ENCODE measurements at regions not wholly inside any gene's neighbourhood (a gene's known extent, or its start where the extent isn't known, plus 50 kb on each side); places are given as distances from the start of the nearest gene placed in this dataset.

DNA sequence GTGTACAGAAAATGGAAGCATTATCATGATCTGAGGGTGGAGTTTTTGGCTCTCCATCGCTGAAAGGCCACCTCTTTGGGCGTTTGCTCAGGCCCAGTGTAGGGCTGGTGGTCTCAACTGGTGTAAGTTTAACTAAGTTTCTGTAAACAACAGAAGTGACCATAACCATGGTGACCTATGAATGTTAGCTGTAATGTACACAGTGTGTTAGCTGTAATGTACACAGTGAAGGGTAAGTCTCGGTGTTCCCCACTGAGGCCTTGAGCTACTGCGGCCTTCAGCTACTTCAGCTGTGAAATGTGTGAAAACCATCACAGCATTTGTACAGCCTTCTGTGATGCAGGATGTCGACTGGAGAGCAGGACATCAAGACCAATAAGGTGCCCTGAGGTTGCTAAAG, 185.2 kb downstream of the MYLK4 start:
- TF ChIP-seq, protein P1, sequence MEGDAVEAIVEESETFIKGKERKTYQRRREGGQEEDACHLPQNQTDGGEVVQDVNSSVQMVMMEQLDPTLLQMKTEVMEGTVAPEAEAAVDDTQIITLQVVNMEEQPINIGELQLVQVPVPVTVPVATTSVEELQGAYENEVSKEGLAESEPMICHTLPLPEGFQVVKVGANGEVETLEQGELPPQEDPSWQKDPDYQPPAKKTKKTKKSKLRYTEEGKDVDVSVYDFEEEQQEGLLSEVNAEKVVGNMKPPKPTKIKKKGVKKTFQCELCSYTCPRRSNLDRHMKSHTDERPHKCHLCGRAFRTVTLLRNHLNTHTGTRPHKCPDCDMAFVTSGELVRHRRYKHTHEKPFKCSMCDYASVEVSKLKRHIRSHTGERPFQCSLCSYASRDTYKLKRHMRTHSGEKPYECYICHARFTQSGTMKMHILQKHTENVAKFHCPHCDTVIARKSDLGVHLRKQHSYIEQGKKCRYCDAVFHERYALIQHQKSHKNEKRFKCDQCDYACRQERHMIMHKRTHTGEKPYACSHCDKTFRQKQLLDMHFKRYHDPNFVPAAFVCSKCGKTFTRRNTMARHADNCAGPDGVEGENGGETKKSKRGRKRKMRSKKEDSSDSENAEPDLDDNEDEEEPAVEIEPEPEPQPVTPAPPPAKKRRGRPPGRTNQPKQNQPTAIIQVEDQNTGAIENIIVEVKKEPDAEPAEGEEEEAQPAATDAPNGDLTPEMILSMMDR (IDR thresholded peaks at IDR 0.05) = no peak
- TF ChIP-seq POLR2A (IDR thresholded peaks at IDR 0.05) = no peak
